ENCODE measurements at regions not wholly inside any gene's neighbourhood (a gene's known extent, or its start where the extent isn't known, plus 50 kb on each side); places are given as distances from the start of the nearest gene placed in this dataset.
"Not testable (repeated sequence)": the region's sequence is repeated elsewhere in the genome, so short reads cannot be mapped to it uniquely, and the experiment has no call there.

GRCh38 chr12:8282181-8282580, 54.8 kb upstream of the FAM90A1 start:
- H3K36me3 ChIP-seq; H3K9me3 ChIP-seq; H3K27ac ChIP-seq; H3K27me3 ChIP-seq; DNase-seq (ENCODE audit: low spot score in 2 of 2); H3K4me1 ChIP-seq; H3K4me3 ChIP-seq: not testable (repeated sequence)
- WGBS: 76% methylated on average over 11 of the region's 11 CpGs

GRCh38 chr12:8285681-8286080, 58.3 kb upstream of the FAM90A1 start:
- H3K27ac ChIP-seq; H3K9me3 ChIP-seq; H3K36me3 ChIP-seq; H3K27me3 ChIP-seq; DNase-seq (ENCODE audit: low spot score in 2 of 2); H3K4me1 ChIP-seq; H3K4me3 ChIP-seq: not testable (repeated sequence)
- WGBS: 60% methylated on average over 10 of the region's 10 CpGs

DNA sequence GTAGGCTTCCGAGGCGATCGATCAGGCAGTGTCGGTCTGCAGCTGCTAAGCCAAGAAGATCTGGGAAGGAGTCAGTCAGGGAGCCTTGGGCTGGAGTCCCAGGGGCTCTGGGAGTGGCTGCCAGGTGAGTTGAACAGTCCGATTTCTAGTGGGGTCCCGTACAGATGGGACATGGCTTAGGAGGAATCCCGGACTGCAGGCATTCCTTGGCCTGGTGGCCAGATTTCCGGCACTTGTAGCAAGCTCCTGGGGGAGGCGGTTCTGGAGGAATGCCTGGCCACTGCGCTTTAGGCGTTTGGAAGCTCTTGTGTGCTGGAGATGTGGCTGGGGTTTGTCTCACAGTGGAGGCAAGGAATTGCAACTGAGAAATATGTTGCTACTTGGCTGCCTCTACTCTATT, 64.3 kb upstream of the FAM90A1 start:
- H3K36me3 ChIP-seq; H3K9me3 ChIP-seq; H3K27me3 ChIP-seq; DNase-seq (ENCODE audit: low spot score in 2 of 2); H3K27ac ChIP-seq; H3K4me3 ChIP-seq; H3K4me1 ChIP-seq: not testable (repeated sequence)
- 86% methylated on average over 11 of the region's 11 CpGs for WGBS

GRCh38 chr12:8294662-8295061, 67.2 kb upstream of the FAM90A1 start:
- not testable (repeated sequence) for H3K9me3 ChIP-seq; H3K4me1 ChIP-seq; H3K36me3 ChIP-seq; H3K4me3 ChIP-seq; H3K27me3 ChIP-seq; DNase-seq (ENCODE audit: low spot score in 2 of 2); H3K27ac ChIP-seq
- WGBS: 92% methylated on average over 5 of the region's 7 CpGs

DNA sequence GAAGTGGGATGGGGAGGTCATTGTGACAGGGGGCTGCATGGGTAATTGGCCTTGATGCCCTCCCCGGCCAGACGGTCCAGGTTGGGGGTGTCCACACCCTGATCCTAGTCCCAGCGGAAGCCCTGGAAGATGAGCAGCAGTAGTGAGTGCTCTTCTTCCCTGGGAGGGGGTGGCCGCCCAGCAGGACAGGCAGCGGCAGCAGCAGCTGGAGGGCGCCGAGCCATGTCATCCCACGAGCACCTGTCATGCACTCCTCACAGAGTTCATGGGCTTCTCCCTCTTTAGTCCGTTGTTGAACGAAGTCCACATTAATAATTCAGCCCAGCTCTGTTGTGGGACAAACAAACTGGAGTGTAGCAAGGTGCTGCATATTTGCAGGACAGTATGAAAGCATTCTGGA, 81.2 kb upstream of the FAM90A1 start:
- H3K27ac ChIP-seq; H3K4me1 ChIP-seq; H3K36me3 ChIP-seq; H3K9me3 ChIP-seq; DNase-seq (ENCODE audit: low spot score in 2 of 2); H3K4me3 ChIP-seq; H3K27me3 ChIP-seq: not testable (repeated sequence)
- WGBS: 75% methylated on average over 6 of the region's 10 CpGs

DNA sequence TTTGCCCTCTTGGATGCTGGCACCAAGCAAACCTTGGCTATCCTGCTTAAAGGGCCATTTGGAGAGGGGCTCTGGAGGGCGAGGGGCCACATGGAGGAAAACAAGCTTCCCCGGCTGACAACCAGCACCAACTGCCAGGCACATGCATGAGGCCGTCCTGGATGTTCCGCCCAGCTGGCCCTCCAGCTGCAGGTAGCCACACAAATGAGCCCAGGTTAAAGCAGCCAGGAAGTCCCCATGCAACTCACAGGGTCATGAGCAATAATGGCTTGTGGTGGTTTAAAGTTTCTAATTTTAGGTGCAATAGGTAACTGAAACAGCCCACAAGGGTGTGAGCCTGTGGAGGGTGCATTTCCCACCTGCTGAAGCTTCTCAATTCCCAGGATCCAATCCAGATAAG, 88.6 kb upstream of the FAM90A1 start:
- not testable (repeated sequence) for H3K9me3 ChIP-seq; H3K36me3 ChIP-seq; H3K4me3 ChIP-seq; H3K4me1 ChIP-seq; H3K27me3 ChIP-seq; DNase-seq (ENCODE audit: low spot score in 2 of 2); H3K27ac ChIP-seq
- WGBS: no CpG with 5 or more reads among the region's 4 CpGs

- not testable (repeated sequence) for H3K9me3 ChIP-seq; H3K36me3 ChIP-seq; DNase-seq (ENCODE audit: low spot score in 2 of 2); H3K27me3 ChIP-seq; H3K27ac ChIP-seq; H3K4me1 ChIP-seq; H3K4me3 ChIP-seq
- whole genome bisulfite sequencing: 68% methylated on average over 5 of the region's 5 CpGs
Measured at GRCh38 chr12:8317675-8318074, 90.3 kb upstream of the FAM90A1 start.

- H3K4me3 ChIP-seq: peak overlapping the region; percentile 16
- not testable (repeated sequence) for H3K27me3 ChIP-seq; H3K36me3 ChIP-seq; DNase-seq (ENCODE audit: low spot score in 2 of 2); H3K27ac ChIP-seq; H3K4me1 ChIP-seq; H3K9me3 ChIP-seq
- WGBS: 20% methylated on average over 11 of the region's 11 CpGs
Measured at GRCh38 chr12:8320251-8320730, 92.9 kb upstream of the FAM90A1 start.

DNA sequence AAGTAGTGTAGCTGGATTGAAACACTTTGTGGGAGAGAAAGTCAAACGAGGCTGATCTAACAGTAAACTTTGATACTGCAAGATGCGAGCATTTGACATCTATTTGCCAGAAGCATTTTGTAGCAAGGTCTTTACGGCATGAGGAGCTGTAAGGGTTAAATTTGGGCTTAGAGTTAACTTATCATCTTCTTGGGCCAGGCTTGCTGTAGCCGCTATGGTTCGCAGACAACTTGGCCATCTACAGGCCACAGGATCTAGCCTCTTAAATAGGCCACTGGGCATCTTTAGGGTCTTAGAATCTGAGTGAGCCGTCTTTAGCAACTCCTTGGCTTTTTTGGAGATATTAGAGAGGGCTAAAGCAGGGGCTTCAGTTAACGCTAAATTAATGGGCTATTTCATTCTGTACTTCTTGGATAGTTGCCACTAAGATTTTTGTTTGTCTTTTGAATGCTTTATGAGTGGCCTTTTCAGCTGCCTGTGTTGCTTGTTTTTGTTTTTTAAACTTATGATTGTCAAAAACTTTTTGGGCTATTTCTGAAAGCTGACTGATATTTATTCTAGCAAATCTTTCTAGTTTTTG, 93.5 kb upstream of the FAM90A1 start:
- 62% methylated on average over 7 of the region's 7 CpGs for WGBS
- not testable (repeated sequence) for H3K4me1 ChIP-seq; DNase-seq (ENCODE audit: low spot score in 2 of 2)

GRCh38 chr12:8325145-8325839, 97.9 kb upstream of the FAM90A1 start:
- H3K4me3 ChIP-seq; H3K9me3 ChIP-seq; H3K36me3 ChIP-seq; H3K27me3 ChIP-seq; H3K4me1 ChIP-seq; H3K27ac ChIP-seq; DNase-seq (ENCODE audit: low spot score in 2 of 2): not testable (repeated sequence)
- WGBS: 76% methylated on average over 4 of the region's 4 CpGs

More for the DNA sequence above, 93.5 kb upstream of the FAM90A1 start:
- not testable (repeated sequence) for H3K36me3 ChIP-seq, H3K27ac ChIP-seq, H3K9me3 ChIP-seq, H3K4me3 ChIP-seq, H3K27me3 ChIP-seq

- WGBS: 80% methylated on average over 3 of the region's 3 CpGs
- H3K27me3 ChIP-seq; DNase-seq (ENCODE audit: low spot score in 2 of 2); H3K27ac ChIP-seq; H3K4me3 ChIP-seq; H3K9me3 ChIP-seq; H3K36me3 ChIP-seq; H3K4me1 ChIP-seq: not testable (repeated sequence)
Measured at GRCh38 chr12:8328835-8329234, 101.4 kb upstream of the FAM90A1 start.

- H3K4me1 ChIP-seq; DNase-seq (ENCODE audit: low spot score in 2 of 2); H3K36me3 ChIP-seq; H3K27ac ChIP-seq; H3K4me3 ChIP-seq; H3K9me3 ChIP-seq; H3K27me3 ChIP-seq: not testable (repeated sequence)
- WGBS: 92% methylated on average over 1 of the region's 2 CpGs
Measured at GRCh38 chr12:8332373-8332772, 105.0 kb upstream of the FAM90A1 start.

- 85% methylated on average over 3 of the region's 3 CpGs for WGBS
- not testable (repeated sequence) for H3K27ac ChIP-seq; H3K4me1 ChIP-seq; H3K27me3 ChIP-seq; DNase-seq (ENCODE audit: low spot score in 2 of 2); H3K4me3 ChIP-seq; H3K9me3 ChIP-seq; H3K36me3 ChIP-seq
Measured at GRCh38 chr12:8351073-8351472, 104.7 kb upstream of the CLEC6A start.

- H3K27me3 ChIP-seq; H3K27ac ChIP-seq; H3K4me3 ChIP-seq; H3K4me1 ChIP-seq; H3K9me3 ChIP-seq; H3K36me3 ChIP-seq; DNase-seq (ENCODE audit: low spot score in 2 of 2): not testable (repeated sequence)
- 69% methylated on average over 1 of the region's 1 CpG for WGBS
Measured at GRCh38 chr12:8354741-8355140, 101.0 kb upstream of the CLEC6A start.

DNA sequence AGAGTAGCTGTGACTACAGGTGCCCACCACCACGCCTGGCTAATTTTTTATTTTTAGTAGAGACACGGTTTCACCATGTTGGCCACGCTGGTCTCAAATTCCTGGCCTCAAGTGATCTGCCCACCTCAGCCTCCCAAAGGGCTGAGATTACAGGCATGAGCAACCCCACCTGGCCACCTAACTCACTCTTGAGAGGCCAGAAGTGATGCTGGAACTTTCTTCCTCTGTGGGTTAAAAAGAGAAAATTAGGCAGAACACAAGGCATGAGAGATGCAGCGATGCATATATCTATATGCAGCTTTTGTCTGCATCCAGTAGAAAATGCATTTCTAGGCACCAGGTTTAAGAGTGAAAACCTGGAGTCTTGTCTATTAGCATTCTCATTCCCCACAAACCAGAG, 100.2 kb upstream of the CLEC6A start:
- H3K9me3 ChIP-seq; H3K4me3 ChIP-seq; H3K27me3 ChIP-seq; H3K36me3 ChIP-seq; H3K4me1 ChIP-seq; DNase-seq (ENCODE audit: low spot score in 2 of 2); H3K27ac ChIP-seq: not testable (repeated sequence)
- WGBS: 91% methylated on average over 4 of the region's 4 CpGs
